Duodenal mucosa (tissue), 2 donors: ENCODE measurements at regions not wholly inside any gene's neighbourhood (a gene's known extent, or its start where the extent isn't known, plus 50 kb on each side); places are given as distances from the start of the nearest gene placed in this dataset.

Experiments
- H3K27ac ChIP-seq: one replicate; pipeline ENCODE4 v1.7.0; 2013; ENCODE audit warnings: low read depth, low read length
- H3K27me3 ChIP-seq, 2 donors: one replicate each; pipeline ENCODE4 v1.7.0; 2013; ENCODE audit warnings: low read length in 2 of 2, control low read depth in 1 of 2; ENCODE audit not compliant: insufficient read depth in 2 of 2, control insufficient read depth in 1 of 2
- H3K36me3 ChIP-seq, 2 donors: one replicate each; pipeline ENCODE4 v1.7.0; 2013; ENCODE audit warnings: low read length in 2 of 2, control low read depth in 1 of 2; ENCODE audit not compliant: insufficient read depth in 2 of 2, control insufficient read depth in 1 of 2
- H3K4me1 ChIP-seq, 2 donors: one replicate each; pipeline ENCODE4 v1.7.0; 2013; ENCODE audit warnings: low read length in 2 of 2, control low read depth in 1 of 2; ENCODE audit not compliant: insufficient read depth in 2 of 2, control insufficient read depth in 1 of 2
- H3K4me3 ChIP-seq, 2 donors: one replicate each; pipeline ENCODE4 v1.7.0; 2013; ENCODE audit warnings: low read length in 2 of 2, low read depth in 1 of 2
- H3K9ac ChIP-seq, 2 donors: one replicate each; pipeline ENCODE4 v1.7.0; 2013; ENCODE audit warnings: low read length in 2 of 2, low read depth in 1 of 2
- H3K9me3 ChIP-seq, 2 donors: one replicate each; pipeline ENCODE4 v1.7.0; 2013; ENCODE audit warnings: low read length in 2 of 2, control low read depth in 1 of 2; ENCODE audit not compliant: control insufficient read depth in 1 of 2

DNA sequence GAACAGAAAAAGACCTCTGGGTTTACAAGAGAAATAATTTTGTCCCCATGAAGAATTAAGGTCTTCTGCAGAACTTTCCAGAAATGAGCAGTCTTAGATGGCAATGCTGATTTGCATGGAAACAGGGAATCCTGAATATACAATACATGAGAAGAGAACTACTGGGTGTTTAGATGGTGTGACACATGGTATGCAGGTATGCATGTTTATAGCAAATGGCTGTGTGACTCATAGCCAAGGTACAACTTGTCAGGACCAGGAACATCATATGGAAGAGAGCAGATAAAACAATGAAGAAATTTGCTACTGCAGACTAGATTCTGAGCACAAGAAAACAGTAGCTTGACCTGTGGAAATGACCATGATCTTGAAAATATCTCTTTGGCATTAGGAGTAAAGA, 907.8 kb downstream of the GATA3 start:
- Histone ChIP-seq H3K4me1 (no peaks in the 10 kb centered on the region), H3K27me3 (no peaks in the 10 kb centered on the region), H3K9ac (no peak overlapping the region), H3K36me3 (no peaks in the 10 kb centered on the region), H3K27ac (no peak overlapping the region), H3K4me3 (no peak overlapping the region), H3K9me3 (no peaks in the 10 kb centered on the region)

DNA sequence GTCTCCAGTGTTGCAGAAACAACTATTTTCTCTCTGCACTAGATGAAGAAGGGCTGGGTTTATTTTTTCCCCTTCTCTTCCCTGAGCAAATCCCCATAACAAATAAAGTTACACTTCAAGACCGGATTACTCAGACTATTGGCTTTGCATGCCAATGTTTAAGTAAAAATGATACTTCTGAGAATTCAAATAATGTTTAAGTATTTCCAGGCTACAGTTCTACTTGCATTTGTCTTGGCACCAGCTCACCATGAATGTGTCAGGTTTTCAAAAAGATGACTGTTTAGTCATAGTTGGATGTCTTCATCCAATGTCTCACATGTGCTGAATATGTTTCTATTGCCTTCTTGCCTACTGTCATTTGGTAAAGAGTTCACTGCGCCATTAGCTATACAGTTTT, 912.6 kb downstream of the GATA3 start:
- Histone ChIP-seq H3K4me1 (no peaks in the 10 kb centered on the region), H3K27me3 (no peaks in the 10 kb centered on the region), H3K9ac (no peak overlapping the region)

DNA sequence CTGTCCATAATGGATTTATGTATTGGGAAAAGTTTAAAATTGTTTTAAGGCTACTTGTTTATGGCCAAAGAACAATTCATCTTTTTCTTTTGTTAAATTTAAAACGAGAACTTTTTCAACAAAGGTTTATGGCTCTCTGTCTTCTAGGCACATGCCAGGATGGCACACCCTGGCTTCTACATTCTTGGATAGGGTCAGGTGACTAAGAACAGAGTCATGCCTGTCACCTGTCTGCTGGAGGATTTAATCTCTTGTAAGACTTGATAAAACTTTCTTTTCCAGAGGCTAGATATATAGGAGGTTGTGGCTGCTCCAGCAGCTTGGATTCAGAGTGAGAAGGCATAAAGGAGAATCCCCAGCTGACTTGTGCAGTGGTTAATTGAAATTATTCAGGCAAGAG, 915.4 kb downstream of the GATA3 start:
- H3K27ac ChIP-seq: no peak overlapping the region
- H3K4me3 ChIP-seq: no peak overlapping the region
- no peaks in the 10 kb centered on the region for H3K4me1 ChIP-seq

More for the DNA sequence above, 912.6 kb downstream of the GATA3 start:
- no peak overlapping the region for H3K27ac ChIP-seq
- no peaks in the 10 kb centered on the region for H3K9me3 ChIP-seq
- no peaks in the 10 kb centered on the region for H3K36me3 ChIP-seq
- H3K4me3 ChIP-seq: no peak overlapping the region

DNA sequence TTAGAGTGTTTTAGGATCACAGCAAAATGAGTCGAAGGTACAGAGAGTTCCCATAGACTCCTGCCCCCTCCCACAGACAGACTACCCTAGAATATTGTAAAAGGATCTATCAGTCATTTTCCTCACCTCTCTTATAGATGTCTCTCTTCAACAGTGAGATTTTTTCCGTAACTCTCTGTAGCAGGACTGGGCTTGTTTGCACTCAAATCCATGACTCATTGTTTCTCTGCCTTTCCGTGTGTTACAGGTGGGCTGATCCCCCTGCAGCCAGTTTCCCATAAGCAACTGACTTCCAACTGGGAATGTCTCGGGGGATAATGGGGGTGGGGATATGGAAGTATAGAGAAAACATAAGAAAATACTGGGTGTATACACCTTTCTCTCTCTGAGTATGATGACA, 921.0 kb downstream of the GATA3 start:
- Histone ChIP-seq H3K4me1 (no peaks in the 10 kb centered on the region), H3K4me3 (no peak overlapping the region), H3K27me3 (no peaks in the 10 kb centered on the region), H3K9ac (no peak overlapping the region), H3K36me3 (no peaks in the 10 kb centered on the region), H3K9me3 (no peaks in the 10 kb centered on the region), H3K27ac (no peak overlapping the region)

More for the DNA sequence above, 915.4 kb downstream of the GATA3 start:
- Histone ChIP-seq H3K9ac (no peak overlapping the region), H3K36me3 (no peaks in the 10 kb centered on the region), H3K27me3 (no peaks in the 10 kb centered on the region), H3K9me3 (no peaks in the 10 kb centered on the region)

DNA sequence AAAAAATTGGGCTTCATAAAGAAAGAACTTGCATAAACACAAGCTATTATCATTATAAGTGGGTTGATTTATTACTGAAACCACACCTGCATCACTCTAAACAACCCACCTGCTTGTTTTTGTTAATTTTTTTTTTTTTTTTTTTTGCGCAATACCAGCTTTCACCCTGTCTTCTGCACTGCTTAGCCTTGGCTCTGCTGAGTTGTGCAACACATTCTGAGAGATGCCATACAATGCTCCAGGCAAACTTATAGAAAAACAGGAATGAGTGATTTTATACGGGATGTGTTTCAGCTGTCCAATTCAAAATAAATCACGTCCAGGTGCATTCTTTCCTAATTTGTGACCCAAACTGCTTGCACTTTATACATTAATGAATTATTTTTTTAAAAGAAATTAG, 923.6 kb downstream of the GATA3 start:
- Histone ChIP-seq H3K4me3 (no peak overlapping the region), H3K36me3 (no peaks in the 10 kb centered on the region), H3K9me3 (no peaks in the 10 kb centered on the region), H3K9ac (no peak overlapping the region), H3K27me3 (no peaks in the 10 kb centered on the region), H3K4me1 (no peaks in the 10 kb centered on the region), H3K27ac (no peak overlapping the region)

DNA sequence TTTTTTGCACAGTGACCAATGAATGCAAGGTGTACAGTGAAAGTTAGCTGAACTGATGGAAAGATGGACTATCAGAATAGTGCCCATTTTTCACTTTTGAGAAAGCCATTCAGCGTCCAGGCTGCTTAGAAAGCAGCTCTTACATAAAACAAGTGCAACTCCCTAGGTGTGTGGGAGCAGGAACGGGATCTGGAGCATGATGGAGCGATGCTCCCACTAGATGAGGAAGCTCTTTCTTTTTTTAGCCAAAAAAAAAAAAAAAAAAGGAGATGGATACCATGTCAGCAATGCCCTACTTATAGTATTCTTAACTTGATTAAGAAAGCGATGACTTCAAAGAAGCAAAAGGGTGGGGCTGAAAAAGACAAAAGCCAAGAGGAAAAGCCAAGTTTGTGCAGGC, 925.5 kb downstream of the GATA3 start:
- Histone ChIP-seq H3K36me3 (no peaks in the 10 kb centered on the region), H3K27me3 (no peaks in the 10 kb centered on the region), H3K4me3 (no peak overlapping the region), H3K9ac (no peak overlapping the region), H3K27ac (no peak overlapping the region), H3K9me3 (no peaks in the 10 kb centered on the region), H3K4me1 (no peaks in the 10 kb centered on the region)

DNA sequence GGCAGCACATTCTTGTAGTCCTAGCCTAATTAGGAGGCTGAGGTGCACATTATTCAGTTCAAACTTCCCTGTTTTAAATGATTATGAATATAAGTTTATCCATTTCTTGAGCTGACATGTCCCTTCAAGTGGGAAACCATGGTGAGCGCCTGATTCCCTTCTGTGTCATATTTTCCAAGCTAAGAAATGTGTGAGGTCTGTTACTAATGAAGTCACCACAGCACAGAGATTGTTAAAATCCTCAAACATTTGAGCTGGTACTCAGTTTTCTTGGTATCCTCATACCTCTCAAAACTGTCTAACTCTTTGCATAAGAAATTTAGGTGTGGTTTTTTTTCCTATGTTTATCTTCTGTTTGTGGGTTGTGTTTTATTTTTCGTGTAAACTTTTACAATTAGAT, 926.8 kb downstream of the GATA3 start:
- Histone ChIP-seq H3K9ac (no peak overlapping the region), H3K27me3 (no peaks in the 10 kb centered on the region), H3K36me3 (no peaks in the 10 kb centered on the region), H3K27ac (no peak overlapping the region), H3K9me3 (no peaks in the 10 kb centered on the region), H3K4me1 (no peaks in the 10 kb centered on the region), H3K4me3 (no peak overlapping the region)

DNA sequence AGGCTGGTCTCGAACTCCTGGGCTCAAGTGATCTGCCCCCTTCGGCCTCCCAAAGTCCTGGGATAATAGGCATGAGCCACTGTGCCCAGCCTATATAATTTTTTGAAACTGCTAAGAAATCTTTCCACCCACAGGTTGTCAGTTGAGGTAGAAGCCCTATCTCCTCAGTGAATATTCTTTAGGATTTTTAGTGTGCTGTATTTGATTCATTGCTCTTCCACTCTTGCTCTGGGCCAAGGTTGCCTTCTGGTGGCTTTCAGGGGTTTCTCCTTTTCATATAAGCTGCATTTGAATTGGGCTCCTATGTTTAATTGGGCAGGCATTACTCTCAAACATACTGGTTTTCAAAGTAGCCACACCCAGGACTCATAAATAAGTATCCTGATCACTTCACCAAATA, 931.2 kb downstream of the GATA3 start:
- no peaks in the 10 kb centered on the region for H3K36me3 ChIP-seq
- no peaks in the 10 kb centered on the region for H3K9me3 ChIP-seq
- H3K4me1 ChIP-seq: no peaks in the 10 kb centered on the region
- H3K9ac ChIP-seq: no peak overlapping the region
- H3K27me3 ChIP-seq: no peaks in the 10 kb centered on the region
- no peak overlapping the region for H3K4me3 ChIP-seq
- no peak overlapping the region for H3K27ac ChIP-seq

DNA sequence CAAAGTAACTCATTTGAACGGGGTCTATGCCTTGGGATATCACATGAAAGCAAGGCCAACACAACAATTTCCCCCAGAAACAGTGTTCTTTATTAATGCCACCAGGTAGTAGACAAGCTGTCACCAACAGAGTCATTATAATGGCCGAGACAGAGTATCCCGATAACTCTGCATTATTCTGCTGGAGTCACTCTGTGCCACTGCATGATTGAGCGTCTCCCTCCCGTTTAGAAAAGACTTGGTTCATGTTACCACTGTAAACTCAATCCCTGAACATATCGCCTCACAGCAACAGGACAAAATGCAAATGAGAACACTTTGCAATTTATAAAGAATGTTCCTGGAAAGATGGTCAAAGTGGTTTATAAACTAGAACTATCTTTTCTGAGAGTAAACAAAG, 932.5 kb downstream of the GATA3 start:
- Histone ChIP-seq H3K9ac (no peak overlapping the region), H3K4me1 (no peaks in the 10 kb centered on the region), H3K9me3 (no peaks in the 10 kb centered on the region), H3K27ac (no peak overlapping the region), H3K27me3 (no peaks in the 10 kb centered on the region), H3K36me3 (no peaks in the 10 kb centered on the region), H3K4me3 (no peak overlapping the region)

DNA sequence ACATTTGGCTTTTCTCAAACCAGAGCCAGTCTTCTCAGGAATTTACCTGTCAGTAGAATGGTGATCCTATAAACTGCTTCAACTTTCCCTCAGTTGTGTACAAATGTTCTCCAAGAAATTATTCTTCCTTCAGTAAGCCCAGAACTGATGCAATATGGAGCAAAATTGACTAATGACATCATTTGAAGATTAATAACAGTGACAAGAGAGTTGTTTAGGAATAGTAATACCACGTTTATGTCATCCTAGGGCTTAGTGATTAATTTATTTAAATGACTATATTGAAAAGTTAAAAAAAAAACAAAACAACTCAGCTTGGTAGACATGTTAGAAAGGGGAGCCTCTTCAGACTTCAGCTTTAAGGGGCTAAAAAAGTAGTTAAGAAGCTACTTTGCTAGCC, 933.2 kb downstream of the GATA3 start:
- Histone ChIP-seq H3K9me3 (no peaks in the 10 kb centered on the region), H3K27me3 (no peaks in the 10 kb centered on the region), H3K36me3 (no peaks in the 10 kb centered on the region), H3K4me3 (no peak overlapping the region), H3K9ac (no peak overlapping the region), H3K27ac (no peak overlapping the region), H3K4me1 (no peaks in the 10 kb centered on the region)

DNA sequence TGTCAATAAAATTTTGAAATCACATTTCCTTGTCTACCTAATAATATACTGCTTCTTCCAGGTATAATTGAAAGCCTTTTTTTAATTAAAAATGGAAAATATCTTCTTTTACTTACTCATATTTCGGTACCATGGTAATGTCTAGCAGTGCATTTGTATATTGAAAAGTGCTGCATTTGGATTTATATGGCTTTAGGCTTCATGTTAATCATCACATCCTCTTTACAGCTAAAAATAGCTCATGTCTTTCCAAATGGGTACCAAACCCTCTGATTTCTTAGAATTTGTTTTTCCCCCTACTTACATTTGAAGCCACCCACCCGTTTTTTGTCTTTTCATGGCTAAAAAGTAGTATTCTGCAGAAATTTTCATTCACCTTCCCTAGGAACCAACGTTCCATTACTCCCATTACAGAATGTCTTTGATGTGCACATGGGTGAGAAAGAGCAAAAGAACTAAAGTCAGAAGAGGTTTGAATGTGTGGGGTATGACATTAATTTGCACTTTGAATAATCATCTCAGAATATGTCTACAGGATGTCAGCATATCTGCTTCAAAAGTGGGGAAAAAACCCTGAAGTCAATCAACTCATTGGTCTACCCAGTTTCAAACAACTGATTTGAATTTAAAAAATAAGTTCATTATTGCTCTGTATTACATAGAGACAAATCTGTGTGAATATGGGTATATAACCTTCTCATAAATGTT, 935.9 kb downstream of the GATA3 start:
- H3K27ac ChIP-seq: no peak overlapping the region
- H3K27me3 ChIP-seq: no peaks in the 10 kb centered on the region
- H3K36me3 ChIP-seq: no peaks in the 10 kb centered on the region
- H3K4me3 ChIP-seq: no peak overlapping the region
- H3K4me1 ChIP-seq: no peaks in the 10 kb centered on the region
- no peaks in the 10 kb centered on the region for H3K9me3 ChIP-seq
- H3K9ac ChIP-seq: no peak overlapping the region
